ENCODE measurements at regions not wholly inside any gene's neighbourhood (a gene's known extent, or its start where the extent isn't known, plus 50 kb on each side); places are given as distances from the start of the nearest gene placed in this dataset.

DNA sequence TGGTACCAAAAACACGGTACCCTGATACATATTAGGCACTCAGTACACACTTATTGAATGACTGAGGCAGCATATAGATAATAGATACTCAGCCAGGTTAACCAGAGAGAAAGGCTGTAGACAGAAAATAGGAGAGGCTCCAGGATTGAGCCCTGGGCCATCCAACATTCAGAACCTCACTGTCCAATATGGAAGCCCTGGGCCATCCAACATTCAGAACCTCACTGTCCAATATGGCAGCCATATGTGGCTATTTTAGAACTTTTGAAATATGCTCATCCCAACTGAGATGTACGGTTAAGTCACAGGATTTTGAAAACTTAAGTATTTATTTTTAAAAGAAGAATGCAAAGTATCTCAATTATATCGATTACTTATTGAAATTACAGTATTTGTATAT lies 142.5 kb upstream of the ID4 start:
- no peak for TF ChIP-seq CREB1 (IDR thresholded peaks at IDR 0.05; ENCODE audit: low read depth)
- TF ChIP-seq, protein P1, sequence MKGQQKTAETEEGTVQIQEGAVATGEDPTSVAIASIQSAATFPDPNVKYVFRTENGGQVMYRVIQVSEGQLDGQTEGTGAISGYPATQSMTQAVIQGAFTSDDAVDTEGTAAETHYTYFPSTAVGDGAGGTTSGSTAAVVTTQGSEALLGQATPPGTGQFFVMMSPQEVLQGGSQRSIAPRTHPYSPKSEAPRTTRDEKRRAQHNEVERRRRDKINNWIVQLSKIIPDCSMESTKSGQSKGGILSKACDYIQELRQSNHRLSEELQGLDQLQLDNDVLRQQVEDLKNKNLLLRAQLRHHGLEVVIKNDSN (IDR thresholded peaks at IDR 0.05): no peak
- TF ChIP-seq RAD21 (IDR thresholded peaks at IDR 0.05; ENCODE audit: low read depth): no peak
